LNCAP (cell line): ENCODE measurements at regions not wholly inside any gene's neighbourhood (a gene's known extent, or its start where the extent isn't known, plus 50 kb on each side); places are given as distances from the start of the nearest gene placed in this dataset.

Experiments used
- CTCF ChIP-seq: fragments of 450-650 bp; IDR thresholded peaks from 2 replicates; pipeline ENCODE4 v1.5.1; 2017; ENCODE audit warnings: mild to moderate bottlenecking

GRCh38 chr16:86075488-86075785 is 176.5 kb downstream of the IRF8 start:
- TF ChIP-seq CTCF, result no peak

- TF ChIP-seq CTCF, result no peak
These were observed 177.0 kb downstream of the IRF8 start for GRCh38 chr16:86075839-86076440.

DNA sequence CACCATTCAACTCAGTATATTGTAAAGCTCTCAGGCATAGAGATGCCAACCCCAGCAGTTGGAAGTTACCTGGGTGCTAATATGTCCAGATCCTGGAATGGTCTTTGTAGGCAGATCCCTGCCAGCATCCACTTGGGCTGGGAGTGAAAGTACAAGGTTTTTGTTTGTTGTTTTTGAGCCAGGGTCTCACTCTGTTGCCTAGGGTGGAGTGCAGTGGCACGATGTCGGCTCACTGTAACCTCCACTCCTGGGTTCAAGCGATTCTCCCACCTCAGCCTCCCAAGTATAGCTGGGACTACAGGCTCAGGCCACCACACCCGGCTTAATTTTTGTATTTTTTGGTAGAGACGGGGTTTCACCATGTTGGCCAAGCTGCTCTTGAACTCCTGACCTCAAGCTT is 177.6 kb downstream of the IRF8 start:
- TF ChIP-seq CTCF, result no peak

DNA sequence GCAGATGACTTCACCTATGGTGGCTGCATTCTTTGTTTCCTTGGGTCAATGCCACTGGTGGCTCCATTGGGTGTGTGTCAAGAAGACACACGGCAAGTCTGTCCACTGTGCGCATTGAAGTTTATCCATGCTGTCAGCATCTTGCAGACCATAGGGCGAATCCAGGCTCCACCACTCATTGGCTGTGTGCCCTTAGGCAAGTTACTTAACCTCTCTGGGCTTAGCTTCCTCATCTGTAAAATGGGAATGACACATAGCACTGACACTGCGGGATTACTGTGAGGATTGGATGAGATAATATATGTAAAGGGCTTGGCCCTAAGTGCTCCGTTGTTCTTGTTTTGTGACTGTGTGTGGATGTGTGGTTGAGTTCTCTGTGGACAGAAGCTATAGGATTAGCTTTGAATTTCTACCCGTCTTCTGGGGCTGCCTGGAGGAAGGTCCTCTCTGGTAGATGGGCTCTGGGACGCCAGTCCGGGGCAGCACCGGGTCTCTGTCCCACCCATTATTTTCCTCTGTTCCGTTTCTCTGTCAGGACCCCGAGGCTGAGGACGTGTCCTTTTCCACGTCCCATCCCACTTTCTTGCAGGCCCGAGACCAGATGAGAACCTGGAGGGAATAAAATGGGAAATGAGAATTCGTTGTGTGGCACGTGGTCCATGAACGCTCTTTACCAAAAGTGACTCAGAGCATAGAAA is 178.4 kb downstream of the IRF8 start:
- TF ChIP-seq CTCF, result no peak

- TF ChIP-seq CTCF, result no peak
These were observed 179.2 kb downstream of the IRF8 start for GRCh38 chr16:86078121-86078600.

GRCh38 chr16:86079255-86079885 is 180.4 kb downstream of the IRF8 start:
- no peak for TF ChIP-seq CTCF

DNA sequence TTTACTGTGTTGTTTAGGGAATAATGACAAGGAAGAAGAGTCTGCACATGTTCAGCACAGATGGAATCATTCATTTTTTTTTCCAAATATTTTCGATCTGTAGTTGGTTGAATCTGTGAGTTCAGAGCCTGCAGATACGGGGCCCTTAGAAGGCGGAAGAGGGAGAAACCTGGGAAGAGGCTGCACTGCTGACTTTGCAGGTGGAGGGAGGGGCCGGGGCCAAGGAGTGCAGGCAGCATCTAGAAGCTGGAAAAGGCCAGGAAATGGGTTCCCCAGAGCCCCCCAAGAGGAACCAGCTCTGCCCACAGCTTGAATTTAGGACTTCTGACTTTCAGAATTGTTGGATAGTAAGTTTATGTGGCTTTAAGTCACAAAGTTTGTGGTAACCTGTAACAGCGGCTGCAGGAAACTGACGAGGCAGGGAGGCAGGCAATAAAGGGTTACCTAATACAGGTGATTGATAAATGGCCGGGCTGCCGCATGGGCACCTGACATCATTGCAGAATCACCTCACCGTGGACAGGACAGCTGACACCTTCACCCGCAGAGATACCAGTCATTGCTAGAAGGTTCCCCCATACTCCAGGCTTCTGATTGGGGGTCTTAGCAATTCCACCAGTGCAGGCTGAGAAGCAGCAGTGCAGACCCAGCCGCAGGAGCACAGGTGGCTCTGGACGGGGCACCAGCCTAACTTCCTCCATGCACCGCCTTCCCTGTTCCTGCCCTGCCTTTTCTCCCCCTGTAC is 181.3 kb downstream of the IRF8 start:
- TF ChIP-seq CTCF, result no peak
